ENCODE measurements at regions not wholly inside any gene's neighbourhood (a gene's known extent, or its start where the extent isn't known, plus 50 kb on each side); places are given as distances from the start of the nearest gene placed in this dataset.
A peak's percentile ranks its signal among the peaks of the same experiment; 100 is the strongest.

GRCh38 chr4:27350161-27350560, 489.5 kb downstream of the STIM2 start:
- in situ Hi-C loops (cut with HindIII; ENCODE audit: low sequenced_read_pairs) = no loop called here
- no peak for DNase-seq (ENCODE audit: low read depth)
- TF ChIP-seq CTCF (IDR thresholded peaks at IDR 0.05; ENCODE audit: low read depth, low read length, missing control alignments) = no peak
- no peak overlapping the region for H3K4me3 ChIP-seq (ENCODE audit: low read depth, low read length)

GRCh38 chr4:27357283-27357682, 496.6 kb downstream of the STIM2 start:
- peak; percentile 34 for TF ChIP-seq CTCF (IDR thresholded peaks at IDR 0.05; ENCODE audit: low read depth, low read length, missing control alignments)
- DNase-seq (ENCODE audit: low read depth) = peak; percentile 12
- no peak overlapping the region for H3K4me3 ChIP-seq (ENCODE audit: low read depth, low read length)
- in situ Hi-C loops (cut with HindIII; ENCODE audit: low sequenced_read_pairs) = no loop called here

- DNase-seq (ENCODE audit: low read depth) = no peak
- in situ Hi-C loops (cut with HindIII; ENCODE audit: low sequenced_read_pairs) = no loop called here
- H3K4me3 ChIP-seq (ENCODE audit: low read depth, low read length) = no peak overlapping the region
- TF ChIP-seq CTCF (IDR thresholded peaks at IDR 0.05; ENCODE audit: low read depth, low read length, missing control alignments) = no peak
Observed at GRCh38 chr4:27358269-27358668, 497.6 kb downstream of the STIM2 start.

- H3K4me3 ChIP-seq (ENCODE audit: low read depth, low read length) = no peak overlapping the region
- no peak for DNase-seq (ENCODE audit: low read depth)
- in situ Hi-C loops (cut with HindIII; ENCODE audit: low sequenced_read_pairs) = no loop called here
- TF ChIP-seq CTCF (IDR thresholded peaks at IDR 0.05; ENCODE audit: low read depth, low read length, missing control alignments) = no peak
Observed at GRCh38 chr4:27360131-27360530, 499.5 kb downstream of the STIM2 start.

GRCh38 chr4:27360790-27361267, 500.2 kb downstream of the STIM2 start:
- H3K4me3 ChIP-seq (ENCODE audit: low read depth, low read length) = no peak overlapping the region
- in situ Hi-C loops (cut with HindIII; ENCODE audit: low sequenced_read_pairs) = no loop called here
- no peak for TF ChIP-seq CTCF (IDR thresholded peaks at IDR 0.05; ENCODE audit: low read depth, low read length, missing control alignments)
- DNase-seq (ENCODE audit: low read depth) = peak; percentile 81

GRCh38 chr4:27364509-27364908, 503.9 kb downstream of the STIM2 start:
- no peak for DNase-seq (ENCODE audit: low read depth)
- no peak overlapping the region for H3K4me3 ChIP-seq (ENCODE audit: low read depth, low read length)
- in situ Hi-C loops (cut with HindIII; ENCODE audit: low sequenced_read_pairs) = no loop called here
- no peak for TF ChIP-seq CTCF (IDR thresholded peaks at IDR 0.05; ENCODE audit: low read depth, low read length, missing control alignments)

All from astrocyte of the cerebellum (primary cell).